Nephron progenitor cell (in vitro differentiated cells): ENCODE measurements at regions not wholly inside any gene's neighbourhood (a gene's known extent, or its start where the extent isn't known, plus 50 kb on each side); places are given as distances from the start of the nearest gene placed in this dataset.

Experiments
- DNase-seq: peaks from one replicate; pipeline ENCODE4 v3.0.0; 2021
- H3K27ac Mint-ChIP-seq: 2 replicates; pipeline ENCODE4 v1.8.0; 2021; ENCODE audit warnings: mild to moderate bottlenecking, moderate library complexity, mixed read lengths
- H3K27me3 Mint-ChIP-seq: 2 replicates; pipeline ENCODE4 v1.8.0; 2021; ENCODE audit warnings: mild to moderate bottlenecking, low read depth, mixed read lengths; ENCODE audit not compliant: poor library complexity
- H3K36me3 Mint-ChIP-seq: 2 replicates; pipeline ENCODE4 v1.8.0; 2021; ENCODE audit warnings: low read depth, mixed read lengths
- H3K4me1 Mint-ChIP-seq: 2 replicates; pipeline ENCODE4 v1.8.0; 2021; ENCODE audit warnings: mixed read lengths
- H3K4me3 Mint-ChIP-seq: 2 replicates; pipeline ENCODE4 v1.8.0; 2021; ENCODE audit warnings: mild to moderate bottlenecking, moderate library complexity, mixed read lengths
- H3K9me3 Mint-ChIP-seq: 2 replicates; pipeline ENCODE4 v1.8.0; 2021; ENCODE audit warnings: mild to moderate bottlenecking, moderate library complexity, mixed read lengths
- TF ChIP-seq, protein P1 (sequence below): fragments of 200-600 bp; sonication (generic); IDR thresholded peaks from 2 replicates; pipeline ENCODE4 v1.5.0; 2021; ENCODE audit warnings: antibody characterized with exemption

DNA sequence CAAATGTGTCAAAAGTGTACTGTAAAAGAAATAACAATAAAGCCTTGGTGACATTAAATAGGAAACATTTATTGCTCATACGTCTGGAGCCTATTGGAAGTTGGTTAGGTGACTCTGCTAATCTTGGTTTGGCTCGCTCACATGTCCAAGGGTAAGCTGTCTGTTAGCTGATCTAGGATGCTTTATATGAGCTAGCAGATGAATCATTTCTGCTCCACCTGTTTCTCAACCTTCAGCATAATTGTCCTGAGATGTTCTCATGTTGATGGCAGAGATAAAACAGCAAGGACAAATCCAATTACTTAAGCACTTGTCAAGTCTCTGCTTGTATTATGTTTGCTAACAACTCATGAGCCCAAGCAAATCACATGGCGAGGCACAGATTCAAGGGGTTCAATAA is 56.0 kb upstream of the CD53 start:
- H3K36me3 Mint-ChIP-seq: no peaks in the 10 kb centered on the region
- TF ChIP-seq, protein P1, sequence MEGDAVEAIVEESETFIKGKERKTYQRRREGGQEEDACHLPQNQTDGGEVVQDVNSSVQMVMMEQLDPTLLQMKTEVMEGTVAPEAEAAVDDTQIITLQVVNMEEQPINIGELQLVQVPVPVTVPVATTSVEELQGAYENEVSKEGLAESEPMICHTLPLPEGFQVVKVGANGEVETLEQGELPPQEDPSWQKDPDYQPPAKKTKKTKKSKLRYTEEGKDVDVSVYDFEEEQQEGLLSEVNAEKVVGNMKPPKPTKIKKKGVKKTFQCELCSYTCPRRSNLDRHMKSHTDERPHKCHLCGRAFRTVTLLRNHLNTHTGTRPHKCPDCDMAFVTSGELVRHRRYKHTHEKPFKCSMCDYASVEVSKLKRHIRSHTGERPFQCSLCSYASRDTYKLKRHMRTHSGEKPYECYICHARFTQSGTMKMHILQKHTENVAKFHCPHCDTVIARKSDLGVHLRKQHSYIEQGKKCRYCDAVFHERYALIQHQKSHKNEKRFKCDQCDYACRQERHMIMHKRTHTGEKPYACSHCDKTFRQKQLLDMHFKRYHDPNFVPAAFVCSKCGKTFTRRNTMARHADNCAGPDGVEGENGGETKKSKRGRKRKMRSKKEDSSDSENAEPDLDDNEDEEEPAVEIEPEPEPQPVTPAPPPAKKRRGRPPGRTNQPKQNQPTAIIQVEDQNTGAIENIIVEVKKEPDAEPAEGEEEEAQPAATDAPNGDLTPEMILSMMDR: no peak
- no peak overlapping the region for H3K4me3 Mint-ChIP-seq
- H3K9me3 Mint-ChIP-seq: peaks cover 12% of the 10 kb centered on the region
- no peaks in the 10 kb centered on the region for H3K4me1 Mint-ChIP-seq
- H3K27ac Mint-ChIP-seq: no peak overlapping the region
- no peak for DNase-seq
- H3K27me3 Mint-ChIP-seq: peaks cover 31% of the 10 kb centered on the region

DNA sequence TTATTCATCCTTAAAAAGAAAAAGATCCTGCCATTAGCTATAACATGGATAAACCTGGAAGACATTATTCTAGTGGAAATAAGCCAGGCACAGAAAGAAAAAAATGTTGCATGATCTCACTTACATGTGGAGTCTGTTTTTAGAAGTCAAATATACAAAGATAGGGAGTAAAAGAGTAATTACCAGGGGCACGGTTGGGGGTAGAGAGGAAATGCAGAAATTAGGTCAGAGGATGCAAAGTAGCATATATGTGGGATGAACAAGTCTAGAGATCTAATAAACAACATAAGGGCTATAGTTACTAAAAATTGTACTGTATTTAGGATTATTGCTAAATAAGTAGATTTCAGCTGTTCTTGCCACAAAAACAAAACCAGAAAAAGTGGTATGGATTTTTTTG is 61.4 kb upstream of the CD53 start:
- Mint-ChIP-seq H3K4me1 (no peaks in the 10 kb centered on the region), H3K4me3 (no peak overlapping the region), H3K27me3 (peaks cover 30% of the 10 kb centered on the region), H3K36me3 (no peaks in the 10 kb centered on the region), H3K27ac (no peak overlapping the region), H3K9me3 (peaks cover 14% of the 10 kb centered on the region)
- TF ChIP-seq, protein P1: no peak
- DNase-seq: no peak

DNA sequence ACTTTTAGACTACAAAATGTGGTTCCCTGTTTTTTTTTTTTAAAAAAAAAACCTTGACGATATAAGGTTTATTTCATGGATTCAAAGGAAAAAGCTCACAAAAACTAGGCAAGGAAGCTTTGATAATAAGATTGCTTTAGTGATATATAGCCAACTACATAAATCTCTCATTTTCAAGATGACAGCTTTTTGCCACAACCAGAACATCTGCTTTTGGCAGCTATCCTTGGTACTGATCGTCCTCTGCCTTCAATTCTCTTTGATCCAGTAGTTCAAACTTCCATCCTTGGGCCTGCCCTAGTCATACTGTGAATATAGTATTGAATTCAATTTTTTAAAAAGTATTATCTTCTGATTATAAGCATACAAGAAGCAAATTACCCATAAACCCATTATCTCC is 72.9 kb upstream of the CD53 start:
- TF ChIP-seq, protein P1: no peak
- Mint-ChIP-seq H3K4me3 (no peak overlapping the region), H3K9me3 (peaks cover 3% of the 10 kb centered on the region), H3K4me1 (no peaks in the 10 kb centered on the region), H3K36me3 (no peaks in the 10 kb centered on the region), H3K27ac (no peak overlapping the region), H3K27me3 (peaks cover 39% of the 10 kb centered on the region)
- no peak for DNase-seq

DNA sequence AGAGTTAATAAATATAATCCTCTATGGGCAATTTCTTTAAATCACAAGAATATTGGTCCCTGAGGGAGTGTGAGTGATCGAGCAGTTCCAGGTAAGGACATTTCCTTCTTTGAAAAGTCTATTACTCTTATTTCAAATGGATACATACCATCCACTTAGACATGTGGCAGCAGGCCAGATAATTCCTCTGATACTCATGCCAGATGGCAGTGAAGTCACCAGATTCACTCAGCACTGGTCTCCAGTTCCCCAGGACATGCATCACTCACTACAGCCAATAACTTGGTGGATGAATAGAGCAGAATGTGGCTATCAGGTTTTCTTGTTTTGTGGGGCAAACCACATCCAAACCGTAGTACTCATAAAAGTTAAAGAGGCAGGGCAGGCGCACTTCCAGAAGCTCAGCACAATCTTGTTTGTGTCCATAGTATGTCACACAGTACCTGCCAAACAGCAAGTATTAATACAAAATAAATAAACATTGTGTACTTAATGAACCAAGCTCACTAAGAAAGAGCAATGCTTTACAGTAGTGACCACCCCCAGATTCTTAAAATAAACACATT is 74.2 kb upstream of the CD53 start:
- no peak overlapping the region for H3K27ac Mint-ChIP-seq
- H3K9me3 Mint-ChIP-seq: peaks cover 3% of the 10 kb centered on the region
- H3K4me1 Mint-ChIP-seq: no peaks in the 10 kb centered on the region
- no peak for DNase-seq
- H3K36me3 Mint-ChIP-seq: no peaks in the 10 kb centered on the region
- no peak overlapping the region for H3K4me3 Mint-ChIP-seq
- TF ChIP-seq, protein P1: no peak
- H3K27me3 Mint-ChIP-seq: peaks cover 30% of the 10 kb centered on the region

DNA sequence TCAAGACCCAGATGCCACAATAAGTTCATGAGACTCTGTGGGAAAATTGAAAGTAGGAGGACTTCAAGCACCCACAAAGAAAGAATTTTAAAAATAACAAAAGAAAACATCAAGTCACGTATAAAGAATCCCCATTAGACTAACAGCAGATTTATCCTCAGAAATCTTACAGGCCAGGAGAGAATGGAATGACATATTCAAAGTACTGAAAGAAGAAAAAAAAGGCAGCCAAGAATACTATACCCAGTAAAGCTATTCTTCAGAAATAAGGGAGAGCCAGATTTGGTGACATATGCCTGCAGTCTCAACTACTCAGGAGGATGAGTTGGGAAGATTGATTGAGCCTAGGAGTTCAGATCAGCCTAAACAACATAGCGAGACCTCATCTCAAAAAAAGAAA is 84.3 kb upstream of the CD53 start:
- H3K36me3 Mint-ChIP-seq: no peaks in the 10 kb centered on the region
- no peak overlapping the region for H3K27ac Mint-ChIP-seq
- no peaks in the 10 kb centered on the region for H3K4me1 Mint-ChIP-seq
- H3K4me3 Mint-ChIP-seq: no peak overlapping the region
- peaks cover 45% of the 10 kb centered on the region for H3K27me3 Mint-ChIP-seq
- H3K9me3 Mint-ChIP-seq: peaks cover 4% of the 10 kb centered on the region
- TF ChIP-seq, protein P1: no peak
- no peak for DNase-seq

DNA sequence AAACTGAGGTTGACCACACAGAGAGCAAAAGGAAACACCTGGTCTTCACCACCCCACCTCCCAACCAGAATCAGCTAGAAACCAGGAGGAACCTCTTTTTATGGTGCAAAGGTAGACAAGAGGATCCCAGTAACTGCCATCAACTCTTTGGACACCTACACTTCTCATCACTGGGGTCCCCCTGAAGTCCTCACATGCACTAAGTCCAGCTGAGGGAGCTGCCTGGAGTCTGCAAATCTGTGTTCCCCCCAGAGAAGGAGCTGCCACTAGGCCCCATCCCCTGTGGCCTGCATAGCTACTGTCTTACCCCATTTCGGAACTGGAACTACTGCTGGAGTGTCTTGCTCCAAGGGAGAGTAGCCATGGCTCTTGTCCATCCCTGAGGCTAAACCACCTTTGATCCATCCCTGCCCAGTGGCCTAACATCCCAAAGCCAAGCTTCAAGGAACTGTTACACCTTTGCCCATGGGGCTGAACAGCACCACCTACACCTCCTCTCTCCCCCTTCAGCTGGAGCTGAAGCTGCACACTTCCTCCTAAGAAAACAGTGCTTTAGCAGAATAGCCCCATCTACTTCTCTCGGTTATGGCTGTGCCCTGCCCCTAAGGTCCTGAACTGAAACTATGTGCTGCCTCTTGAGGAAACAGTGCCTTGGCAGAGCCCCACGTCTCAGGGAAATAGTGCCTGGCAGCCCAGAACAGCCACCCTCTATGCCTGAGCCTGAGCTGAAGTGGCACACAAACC is 85.4 kb upstream of the CD53 start:
- Mint-ChIP-seq H3K27ac (no peak overlapping the region), H3K9me3 (peaks cover 4% of the 10 kb centered on the region), H3K36me3 (no peaks in the 10 kb centered on the region), H3K4me3 (no peak overlapping the region), H3K4me1 (no peaks in the 10 kb centered on the region), H3K27me3 (peaks cover 39% of the 10 kb centered on the region)
- no peak for DNase-seq
- TF ChIP-seq, protein P1: no peak
